MM.1S (cell line): ENCODE measurements at regions not wholly inside any gene's neighbourhood (a gene's known extent, or its start where the extent isn't known, plus 50 kb on each side); places are given as distances from the start of the nearest gene placed in this dataset.

Source experiments
- CTCF ChIP-seq: fragments of 300-600 bp; sonication (generic); IDR thresholded peaks from 2 replicates; pipeline ENCODE4 v1.5.1; 2016; ENCODE audit warnings: antibody characterized with exemption, low read length, mixed read lengths
- EZH2 ChIP-seq: fragments of 300-600 bp; sonication (generic); optimal IDR thresholded peaks from 2 replicates; pipeline ENCODE3; 2017; ENCODE audit warnings: low read depth, mild to moderate bottlenecking, antibody characterized with exemption, low read length, mixed read lengths
- EZH2phosphoT487 ChIP-seq: fragments of 300-600 bp; sonication (generic); IDR thresholded peaks from 2 replicates; pipeline ENCODE4 v1.6.1; 2018; ENCODE audit warnings: antibody characterized with exemption, low read length

- TF ChIP-seq CTCF (no peak), EZH2phosphoT487 (no peak), EZH2 (no peak)
Observed at GRCh38 chr6:44580901-44581300, 193.4 kb downstream of the CDC5L start.
